Astrocyte of the spinal cord (primary cell): ENCODE measurements at regions not wholly inside any gene's neighbourhood (a gene's known extent, or its start where the extent isn't known, plus 50 kb on each side); places are given as distances from the start of the nearest gene placed in this dataset.
A peak's percentile ranks its signal among the peaks of the same experiment; 100 is the strongest.

ENCODE experiments used
- DNase-seq: peaks from one replicate; pipeline ENCODE4 v3.0.0; 2011; ENCODE audit warnings: low read depth, low spot score
- H3K4me3 ChIP-seq: 2 replicates; pipeline ENCODE4 v1.5.1; 2011; ENCODE audit warnings: low read depth, mild to moderate bottlenecking, low read length, moderate library complexity
- in situ Hi-C: cut with HindIII; loops from 2 replicates; pipeline ENCODE4 v1.10.0; 2017; ENCODE audit warnings: low sequenced_read_pairs
- TF ChIP-seq, protein P1 (sequence below): IDR thresholded peaks from 2 replicates; pipeline ENCODE4 v1.5.1; 2012; ENCODE audit warnings: low read depth, mild to moderate bottlenecking, low read length, inconsistent platforms

- in situ Hi-C loops, result no loop called here
- DNase-seq, result no peak
- TF ChIP-seq, protein P1, sequence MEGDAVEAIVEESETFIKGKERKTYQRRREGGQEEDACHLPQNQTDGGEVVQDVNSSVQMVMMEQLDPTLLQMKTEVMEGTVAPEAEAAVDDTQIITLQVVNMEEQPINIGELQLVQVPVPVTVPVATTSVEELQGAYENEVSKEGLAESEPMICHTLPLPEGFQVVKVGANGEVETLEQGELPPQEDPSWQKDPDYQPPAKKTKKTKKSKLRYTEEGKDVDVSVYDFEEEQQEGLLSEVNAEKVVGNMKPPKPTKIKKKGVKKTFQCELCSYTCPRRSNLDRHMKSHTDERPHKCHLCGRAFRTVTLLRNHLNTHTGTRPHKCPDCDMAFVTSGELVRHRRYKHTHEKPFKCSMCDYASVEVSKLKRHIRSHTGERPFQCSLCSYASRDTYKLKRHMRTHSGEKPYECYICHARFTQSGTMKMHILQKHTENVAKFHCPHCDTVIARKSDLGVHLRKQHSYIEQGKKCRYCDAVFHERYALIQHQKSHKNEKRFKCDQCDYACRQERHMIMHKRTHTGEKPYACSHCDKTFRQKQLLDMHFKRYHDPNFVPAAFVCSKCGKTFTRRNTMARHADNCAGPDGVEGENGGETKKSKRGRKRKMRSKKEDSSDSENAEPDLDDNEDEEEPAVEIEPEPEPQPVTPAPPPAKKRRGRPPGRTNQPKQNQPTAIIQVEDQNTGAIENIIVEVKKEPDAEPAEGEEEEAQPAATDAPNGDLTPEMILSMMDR, result no peak
- H3K4me3 ChIP-seq, result no peak overlapping the region
Measured at GRCh38 chr18:46294751-46295150, 190.6 kb downstream of the HAUS1 start.

DNA sequence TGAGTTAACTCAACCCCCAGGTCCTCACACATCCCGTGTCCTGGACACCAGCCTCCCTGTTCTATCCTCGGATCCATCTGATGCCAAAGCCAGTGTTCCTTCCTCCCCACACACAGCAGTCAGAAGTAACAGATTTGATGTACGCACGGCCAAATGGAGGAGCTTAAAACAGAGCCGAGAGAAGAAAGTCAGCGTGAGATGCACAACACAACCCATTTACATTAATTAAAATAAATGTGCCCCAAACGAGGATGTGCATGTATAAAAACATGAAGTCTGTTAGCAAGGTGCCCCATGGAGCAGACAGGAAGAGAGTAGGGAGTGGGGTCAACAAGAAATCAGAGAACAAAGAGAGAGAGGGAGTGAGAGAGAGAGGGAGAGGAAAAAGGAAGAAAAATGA, 191.2 kb downstream of the HAUS1 start:
- TF ChIP-seq, protein P1, result no peak
- DNase-seq, result no peak
- H3K4me3 ChIP-seq, result no peak overlapping the region
- in situ Hi-C loops, result no loop called here

GRCh38 chr18:46296656-46297055, 192.5 kb downstream of the HAUS1 start:
- in situ Hi-C loops, result no loop called here
- H3K4me3 ChIP-seq, result no peak overlapping the region
- TF ChIP-seq, protein P1, result no peak
- DNase-seq, result no peak

DNA sequence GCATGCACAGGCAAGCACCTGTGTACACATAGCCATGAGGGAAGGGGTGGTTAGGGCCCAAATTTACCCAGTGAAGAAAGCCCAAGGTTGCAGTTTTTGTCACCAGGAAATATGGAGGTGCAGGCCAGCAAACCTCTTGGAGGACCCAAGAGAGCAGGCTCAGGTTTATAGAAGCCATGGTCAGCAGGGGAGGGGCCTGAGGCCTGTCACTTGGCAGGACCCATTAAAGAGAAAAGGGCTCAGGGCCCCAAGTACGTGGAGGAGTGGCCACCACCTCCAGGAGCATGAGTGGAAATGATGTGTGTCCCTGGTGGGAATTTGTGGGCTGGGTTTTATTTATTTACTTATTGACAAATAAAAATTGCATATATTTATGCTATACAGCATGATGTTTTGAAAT, 192.9 kb downstream of the HAUS1 start:
- no peak overlapping the region for H3K4me3 ChIP-seq
- TF ChIP-seq, protein P1, result no peak
- no peak for DNase-seq
- in situ Hi-C loops, result no loop called here

GRCh38 chr18:46297621-46298020, 193.4 kb downstream of the HAUS1 start:
- in situ Hi-C loops, result no loop called here
- TF ChIP-seq, protein P1, result no peak
- H3K4me3 ChIP-seq, result no peak overlapping the region
- peak; percentile 19 for DNase-seq

GRCh38 chr18:46298511-46298910, 194.3 kb downstream of the HAUS1 start:
- DNase-seq, result no peak
- in situ Hi-C loops, result no loop called here
- TF ChIP-seq, protein P1, result no peak
- no peak overlapping the region for H3K4me3 ChIP-seq

DNA sequence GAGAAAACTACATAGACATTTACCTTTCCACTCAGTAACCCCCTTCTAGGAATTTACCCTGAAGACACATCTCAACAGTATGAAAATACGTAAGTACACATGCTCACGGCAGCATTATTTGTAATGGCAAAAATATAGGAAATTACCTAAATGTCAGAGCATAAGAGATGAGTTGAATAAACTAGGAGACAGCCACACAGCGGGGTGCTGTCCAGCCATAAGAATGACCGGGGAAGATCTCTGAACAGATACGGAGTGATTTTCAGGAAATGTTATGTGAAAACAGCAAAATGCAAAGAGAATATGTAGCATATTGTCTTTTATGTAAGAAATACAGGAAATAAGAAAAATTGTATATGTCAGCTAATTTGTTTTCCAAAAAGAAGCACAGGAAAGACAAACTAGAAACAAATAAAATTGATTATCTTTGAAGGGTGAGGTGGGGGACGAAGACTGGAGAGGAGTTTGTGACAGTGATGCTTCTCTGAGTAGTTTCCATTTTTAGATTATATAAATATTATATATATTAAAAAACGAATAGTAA, 195.4 kb downstream of the HAUS1 start:
- no peak for DNase-seq
- H3K4me3 ChIP-seq, result no peak overlapping the region
- in situ Hi-C loops, result no loop called here
- TF ChIP-seq, protein P1, result no peak
